Vagina (tissue), 2 donors: ENCODE measurements at regions not wholly inside any gene's neighbourhood (a gene's known extent, or its start where the extent isn't known, plus 50 kb on each side); places are given as distances from the start of the nearest gene placed in this dataset.

Experiments used
- DNase-seq, 2 donors: peaks; one replicate each; pipeline ENCODE4 v3.0.0-alpha.2; 2017; ENCODE audit errors: extremely low spot score in 2 of 2
- H3K27ac ChIP-seq: fragments of 200-600 bp; sonication (generic); one replicate; pipeline ENCODE4 v1.5.1; 2019
- H3K27me3 ChIP-seq: fragments of 200-600 bp; sonication (generic); one replicate; pipeline ENCODE4 v1.5.1; 2019
- H3K36me3 ChIP-seq, 2 donors: fragments of 200-600 bp; sonication (generic); one replicate each; pipeline ENCODE4 v1.5.1; 2017 to 2019
- H3K4me1 ChIP-seq: fragments of 200-600 bp; sonication (generic); one replicate; pipeline ENCODE4 v1.5.1; 2019
- H3K4me3 ChIP-seq, 2 donors: fragments of 200-600 bp; sonication (generic); 1 replicate in 1 of 2; 2 replicates in 1 of 2; pipeline ENCODE4 v1.5.1; 2016 to 2019
- H3K9me3 ChIP-seq: fragments of 200-600 bp; sonication (generic); one replicate; pipeline ENCODE4 v1.5.1; 2019
- POLR2A ChIP-seq, 2 donors: fragments of 450-650 bp; IDR thresholded peaks; one replicate each; pipeline ENCODE4 v1.6.1; 2017; ENCODE audit warnings: antibody characterized with exemption in 2 of 2, mild to moderate bottlenecking in 2 of 2, moderate library complexity in 2 of 2
- POLR2AphosphoS5 ChIP-seq, 2 donors: sonication (generic); formaldehyde crosslinking; IDR thresholded peaks; one replicate each; pipeline ENCODE4 v1.9.0; 2017; ENCODE audit warnings: antibody characterized with exemption in 2 of 2, mild to moderate bottlenecking in 2 of 2, low read depth in 1 of 2; ENCODE audit not compliant: insufficient read depth in 1 of 2
- intact Hi-C: fragments of 100-400 bp; cut with DNase I; formaldehyde crosslinking; loops from one replicate; pipeline ENCODE4 v1.15.1; 2023
- TF ChIP-seq, protein P1 (sequence below), 3 experiments: fragments of 450-650 bp in 2 of 3; fragments of 200-600 bp in 1 of 3; sonication (generic) in 1 of 3; IDR thresholded peaks; one replicate each; pipeline ENCODE4 v1.5.1; 2017 to 2019; ENCODE audit warnings: antibody characterized with exemption in 3 of 3, mild to moderate bottlenecking in 2 of 3, moderate library complexity in 2 of 3

DNA sequence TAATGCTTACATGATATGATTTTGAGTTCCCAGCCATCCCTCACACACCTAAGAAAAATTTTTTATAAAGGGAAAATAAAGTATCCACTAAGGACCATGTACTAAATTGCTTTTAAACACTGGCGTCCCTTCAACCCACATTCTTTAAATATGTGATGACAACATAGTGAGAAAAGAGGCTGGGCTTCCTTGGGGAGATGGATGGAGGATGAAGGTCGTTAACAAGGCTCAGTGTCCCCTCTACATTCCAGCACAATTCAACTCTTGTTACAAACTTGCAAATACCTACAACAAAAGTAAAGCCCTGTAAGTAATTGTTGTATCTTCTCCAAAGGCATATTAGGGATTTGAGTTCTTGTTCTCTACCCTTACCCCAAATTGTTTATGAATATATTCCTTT, 87.2 kb upstream of the SLC4A7 start:
- H3K4me1 ChIP-seq, result peaks cover 20% of the 10 kb centered on the region
- TF ChIP-seq POLR2AphosphoS5 (IDR thresholded peaks at IDR 0.05; ENCODE audit: insufficient read depth in 1 of 2, low read depth in 1 of 2), result no peak
- TF ChIP-seq, protein P1, sequence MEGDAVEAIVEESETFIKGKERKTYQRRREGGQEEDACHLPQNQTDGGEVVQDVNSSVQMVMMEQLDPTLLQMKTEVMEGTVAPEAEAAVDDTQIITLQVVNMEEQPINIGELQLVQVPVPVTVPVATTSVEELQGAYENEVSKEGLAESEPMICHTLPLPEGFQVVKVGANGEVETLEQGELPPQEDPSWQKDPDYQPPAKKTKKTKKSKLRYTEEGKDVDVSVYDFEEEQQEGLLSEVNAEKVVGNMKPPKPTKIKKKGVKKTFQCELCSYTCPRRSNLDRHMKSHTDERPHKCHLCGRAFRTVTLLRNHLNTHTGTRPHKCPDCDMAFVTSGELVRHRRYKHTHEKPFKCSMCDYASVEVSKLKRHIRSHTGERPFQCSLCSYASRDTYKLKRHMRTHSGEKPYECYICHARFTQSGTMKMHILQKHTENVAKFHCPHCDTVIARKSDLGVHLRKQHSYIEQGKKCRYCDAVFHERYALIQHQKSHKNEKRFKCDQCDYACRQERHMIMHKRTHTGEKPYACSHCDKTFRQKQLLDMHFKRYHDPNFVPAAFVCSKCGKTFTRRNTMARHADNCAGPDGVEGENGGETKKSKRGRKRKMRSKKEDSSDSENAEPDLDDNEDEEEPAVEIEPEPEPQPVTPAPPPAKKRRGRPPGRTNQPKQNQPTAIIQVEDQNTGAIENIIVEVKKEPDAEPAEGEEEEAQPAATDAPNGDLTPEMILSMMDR (IDR thresholded peaks at IDR 0.05), result no peak
- TF ChIP-seq POLR2A (IDR thresholded peaks at IDR 0.05), result no peak
- H3K27ac ChIP-seq, result no peak overlapping the region
- H3K27me3 ChIP-seq, result no peaks in the 10 kb centered on the region
- intact Hi-C loops, result no loop called here
- no peak for DNase-seq
- no peak overlapping the region for H3K4me3 ChIP-seq
- H3K36me3 ChIP-seq, result no peaks in the 10 kb centered on the region
- no peaks in the 10 kb centered on the region for H3K9me3 ChIP-seq

GRCh38 chr3:27570421-27571106, 86.4 kb upstream of the SLC4A7 start:
- no peaks in the 10 kb centered on the region for H3K36me3 ChIP-seq
- TF ChIP-seq POLR2A (IDR thresholded peaks at IDR 0.05) (no peak), POLR2AphosphoS5 (IDR thresholded peaks at IDR 0.05; ENCODE audit: insufficient read depth in 1 of 2, low read depth in 1 of 2) (no peak)
- TF ChIP-seq, protein P1 (IDR thresholded peaks at IDR 0.05), result no peak
- no peaks in the 10 kb centered on the region for H3K9me3 ChIP-seq
- H3K4me3 ChIP-seq, result no peak overlapping the region
- peaks cover 20% of the 10 kb centered on the region for H3K4me1 ChIP-seq
- H3K27ac ChIP-seq, result no peak overlapping the region
- H3K27me3 ChIP-seq, result no peaks in the 10 kb centered on the region
- no peak for DNase-seq
- intact Hi-C loops, result no loop called here

DNA sequence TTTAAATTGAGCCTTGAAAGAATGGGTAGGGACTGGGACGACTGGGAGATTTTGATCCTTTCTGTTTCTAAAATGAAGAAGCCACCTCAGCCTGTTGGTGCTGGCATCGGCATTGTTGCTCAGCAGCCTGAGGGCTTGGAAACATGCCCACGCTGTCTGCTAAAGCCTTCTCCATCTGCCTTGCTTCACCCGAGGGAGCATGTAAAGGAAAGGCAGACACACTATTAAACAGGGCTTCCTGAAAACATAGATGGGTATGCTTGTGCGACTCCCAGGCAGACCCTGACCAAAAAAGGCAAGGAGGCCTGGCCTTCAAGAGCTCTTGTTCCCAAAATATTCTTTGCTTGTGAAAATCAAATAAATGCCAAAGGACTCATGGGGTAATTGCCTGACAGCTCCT, 84.2 kb upstream of the SLC4A7 start:
- no peaks in the 10 kb centered on the region for H3K9me3 ChIP-seq
- TF ChIP-seq POLR2AphosphoS5 (IDR thresholded peaks at IDR 0.05; ENCODE audit: insufficient read depth in 1 of 2, low read depth in 1 of 2), result peak in 1 of 2 donors; percentile 28
- TF ChIP-seq, protein P1 (IDR thresholded peaks at IDR 0.05), result no peak
- intact Hi-C loops, result no loop called here
- DNase-seq, result no peak
- H3K27me3 ChIP-seq, result no peaks in the 10 kb centered on the region
- H3K4me3 ChIP-seq, result no peak overlapping the region
- no peaks in the 10 kb centered on the region for H3K36me3 ChIP-seq
- peak overlapping the region; percentile 61 for H3K27ac ChIP-seq
- peaks cover 20% of the 10 kb centered on the region for H3K4me1 ChIP-seq

DNA sequence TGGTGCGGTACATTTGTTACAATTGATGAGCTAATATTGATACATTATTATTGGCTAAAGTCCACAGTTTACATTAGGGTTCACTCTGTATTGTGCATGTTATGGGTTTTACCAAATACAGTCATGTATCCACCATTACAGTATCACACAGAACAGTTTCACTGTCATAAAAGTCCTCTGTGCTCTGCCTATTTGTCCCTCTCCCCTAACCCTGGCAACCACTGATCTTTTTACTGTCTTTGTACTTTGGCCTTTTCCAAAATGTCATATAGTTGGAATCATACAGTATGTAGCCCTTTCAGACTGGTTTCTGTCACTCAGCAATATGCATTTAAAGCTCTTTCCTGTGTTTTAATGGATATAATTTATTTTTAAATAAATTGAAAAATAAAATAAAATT, 83.1 kb upstream of the SLC4A7 start:
- no peak overlapping the region for H3K4me3 ChIP-seq
- no peaks in the 10 kb centered on the region for H3K27me3 ChIP-seq
- intact Hi-C loops, result no loop called here
- no peaks in the 10 kb centered on the region for H3K9me3 ChIP-seq
- no peak overlapping the region for H3K27ac ChIP-seq
- no peaks in the 10 kb centered on the region for H3K36me3 ChIP-seq
- DNase-seq, result no peak
- TF ChIP-seq, protein P1 (IDR thresholded peaks at IDR 0.05), result no peak
- TF ChIP-seq POLR2A (IDR thresholded peaks at IDR 0.05), result no peak
- TF ChIP-seq POLR2AphosphoS5 (IDR thresholded peaks at IDR 0.05; ENCODE audit: insufficient read depth in 1 of 2, low read depth in 1 of 2), result no peak
- H3K4me1 ChIP-seq, result peaks cover 20% of the 10 kb centered on the region

GRCh38 chr3:27565201-27565852, 81.1 kb upstream of the SLC4A7 start:
- no peaks in the 10 kb centered on the region for H3K9me3 ChIP-seq
- peaks cover 11% of the 10 kb centered on the region for H3K4me1 ChIP-seq
- no peaks in the 10 kb centered on the region for H3K27me3 ChIP-seq
- no peak overlapping the region for H3K27ac ChIP-seq
- no peak for DNase-seq
- intact Hi-C loops, result no loop called here
- no peak overlapping the region for H3K4me3 ChIP-seq
- no peaks in the 10 kb centered on the region for H3K36me3 ChIP-seq
- TF ChIP-seq POLR2A (IDR thresholded peaks at IDR 0.05), result no peak
- no peak for TF ChIP-seq POLR2AphosphoS5 (IDR thresholded peaks at IDR 0.05; ENCODE audit: insufficient read depth in 1 of 2, low read depth in 1 of 2)
- TF ChIP-seq, protein P1 (IDR thresholded peaks at IDR 0.05), result no peak
